ENCODE measurements at regions not wholly inside any gene's neighbourhood (a gene's known extent, or its start where the extent isn't known, plus 50 kb on each side); places are given as distances from the start of the nearest gene placed in this dataset.

- BruUV-seq (replicated peaks): no TSS peak
- POLR2A ChIA-PET: interaction anchor here (0.7 kb wide), 1 partner anchor 85 kb away, joined by 5 read pairs; no protein-coding TSS in a partner anchor
- TF ChIP-seq CTCF (IDR thresholded peaks at IDR 0.05; ENCODE audit: insufficient read depth in 1 of 2, low read depth in 1 of 2, low read length in 1 of 2, severe bottlenecking in 1 of 2, unreplicated experiment in 1 of 2): no peak
- Histone ChIP-seq H3K27me3 (replicated peaks; ENCODE audit: control insufficient read depth, insufficient read depth, low read length) (no peaks in the 10 kb centered on the region), H3K4me1 (peaks cover 68% of the 10 kb centered on the region), H3K36me3 (ENCODE audit: control insufficient read depth, insufficient read depth, low read length) (no peaks in the 10 kb centered on the region), H3K4me3 (ENCODE audit: low read depth, low read length) (no peak overlapping the region), H3K9me3 (0 out of 2 replicates have a peak, but pooled peaks cover 5% of the 10 kb centered on the region)
- H3K4me3 Mint-ChIP-seq (ENCODE audit: unreplicated experiment): peak overlapping the region; percentile 54
- no peaks in the 10 kb centered on the region for H3K9me3 Mint-ChIP-seq (ENCODE audit: unreplicated experiment)
- intact Hi-C loops (cut with micrococcal nuclease; ENCODE audit: unreplicated experiment): loop anchor here (5.0 kb wide), 2 partner anchors 69 to 71 kb away; no protein-coding TSS in a partner anchor
- CTCF ChIA-PET: no interaction called here
- H3K27me3 Mint-ChIP-seq (ENCODE audit: insufficient read depth, unreplicated experiment): no peaks in the 10 kb centered on the region
- peaks cover 23% of the 10 kb centered on the region for H3K4me1 Mint-ChIP-seq (ENCODE audit: low read depth, unreplicated experiment)
- DNase-seq: no peak
- H3K27ac Mint-ChIP-seq (ENCODE audit: unreplicated experiment): peak overlapping the region; percentile 81
- H3K36me3 Mint-ChIP-seq (ENCODE audit: insufficient read depth, unreplicated experiment): no peaks in the 10 kb centered on the region
Observed at GRCh38 chr6:167746390-167746907, 80.3 kb upstream of the AFDN start.

- peaks cover 29% of the 10 kb centered on the region for H3K4me1 Mint-ChIP-seq (ENCODE audit: low read depth, unreplicated experiment)
- intact Hi-C loops (cut with micrococcal nuclease; ENCODE audit: unreplicated experiment): loop anchor here (5.0 kb wide), 2 partner anchors 70 kb away; no protein-coding TSS in a partner anchor
- H3K4me3 ChIP-seq (ENCODE audit: low read depth, low read length): no peak overlapping the region
- no peak overlapping the region for H3K4me3 Mint-ChIP-seq (ENCODE audit: unreplicated experiment)
- H3K27me3 ChIP-seq (replicated peaks; ENCODE audit: control insufficient read depth, insufficient read depth, low read length): no peaks in the 10 kb centered on the region
- peaks cover 72% of the 10 kb centered on the region for H3K4me1 ChIP-seq
- H3K36me3 ChIP-seq (ENCODE audit: control insufficient read depth, insufficient read depth, low read length): no peaks in the 10 kb centered on the region
- TF ChIP-seq CTCF (IDR thresholded peaks at IDR 0.05; ENCODE audit: insufficient read depth in 1 of 2, low read depth in 1 of 2, low read length in 1 of 2, severe bottlenecking in 1 of 2, unreplicated experiment in 1 of 2): no peak
- no TSS peak for BruUV-seq (replicated peaks)
- H3K9me3 ChIP-seq: 0 out of 2 replicates have a peak, but pooled peaks cover 5% of the 10 kb centered on the region
- H3K27me3 Mint-ChIP-seq (ENCODE audit: insufficient read depth, unreplicated experiment): no peaks in the 10 kb centered on the region
- H3K9me3 Mint-ChIP-seq (ENCODE audit: unreplicated experiment): no peaks in the 10 kb centered on the region
- no peaks in the 10 kb centered on the region for H3K36me3 Mint-ChIP-seq (ENCODE audit: insufficient read depth, unreplicated experiment)
- H3K27ac Mint-ChIP-seq (ENCODE audit: unreplicated experiment): peak overlapping the region; percentile 81
- POLR2A ChIA-PET: interaction anchor here (0.7 kb wide), 1 partner anchor 85 kb away, joined by 5 read pairs; no protein-coding TSS in a partner anchor
- no peak for DNase-seq
- CTCF ChIA-PET: no interaction called here
Observed at GRCh38 chr6:167746975-167747374, 79.7 kb upstream of the AFDN start.

GRCh38 chr6:167747645-167748044 is 79.1 kb upstream of the AFDN start:
- H3K36me3 ChIP-seq (ENCODE audit: control insufficient read depth, insufficient read depth, low read length): no peaks in the 10 kb centered on the region
- peaks cover 72% of the 10 kb centered on the region for H3K4me1 ChIP-seq
- intact Hi-C loops (cut with micrococcal nuclease; ENCODE audit: unreplicated experiment): loop anchor here (5.0 kb wide), 2 partner anchors 70 kb away; no protein-coding TSS in a partner anchor
- H3K27me3 Mint-ChIP-seq (ENCODE audit: insufficient read depth, unreplicated experiment): no peaks in the 10 kb centered on the region
- H3K9me3 ChIP-seq: 0 out of 2 replicates have a peak, but pooled peaks cover 5% of the 10 kb centered on the region
- no peak overlapping the region for H3K4me3 Mint-ChIP-seq (ENCODE audit: unreplicated experiment)
- peaks cover 34% of the 10 kb centered on the region for H3K4me1 Mint-ChIP-seq (ENCODE audit: low read depth, unreplicated experiment)
- ChIA-PET POLR2A (no interaction called here), CTCF (no interaction called here)
- BruUV-seq (replicated peaks): no TSS peak
- no peak overlapping the region for H3K27ac Mint-ChIP-seq (ENCODE audit: unreplicated experiment)
- no peaks in the 10 kb centered on the region for H3K36me3 Mint-ChIP-seq (ENCODE audit: insufficient read depth, unreplicated experiment)
- TF ChIP-seq CTCF (IDR thresholded peaks at IDR 0.05; ENCODE audit: insufficient read depth in 1 of 2, low read depth in 1 of 2, low read length in 1 of 2, severe bottlenecking in 1 of 2, unreplicated experiment in 1 of 2): no peak
- no peaks in the 10 kb centered on the region for H3K9me3 Mint-ChIP-seq (ENCODE audit: unreplicated experiment)
- no peak overlapping the region for H3K4me3 ChIP-seq (ENCODE audit: low read depth, low read length)
- H3K27me3 ChIP-seq (replicated peaks; ENCODE audit: control insufficient read depth, insufficient read depth, low read length): no peaks in the 10 kb centered on the region
- DNase-seq: no peak
